HEK293 (cell line): ENCODE measurements at regions not wholly inside any gene's neighbourhood (a gene's known extent, or its start where the extent isn't known, plus 50 kb on each side); places are given as distances from the start of the nearest gene placed in this dataset.

ENCODE experiments used
- CTCF ChIA-PET: fragments of 350-600 bp; formaldehyde crosslinking; extraction: SDS; loops from one replicate; lab custom pipeline; 2021; ENCODE audit warnings: antibody characterized with exemption; lab: Yijun Ruan, JAX
- POLR2A ChIA-PET: fragments of 300-600 bp; formaldehyde crosslinking; extraction: SDS; loops from one replicate; lab custom pipeline; 2020; ENCODE audit warnings: antibody characterized with exemption, inconsistent platforms; lab: Yijun Ruan, JAX
- H3K27ac ChIP-seq: fragments of 200-500 bp; sonication (Bioruptor generic); 2 replicates; pipeline ENCODE4 v1.5.1; 2014; ENCODE audit warnings: low read depth, low read length, control low read depth, inconsistent platforms; ENCODE audit errors: extremely low read depth
- H3K36me3 ChIP-seq, 2 experiments: fragments of 200-500 bp in 1 of 2; sonication (Bioruptor generic) in 1 of 2; 1 replicate in 1 of 2; 2 replicates in 1 of 2; pipeline ENCODE4 v1.5.1; 2014 to 2017; ENCODE audit warnings: inconsistent platforms in 2 of 2, low read length in 2 of 2; ENCODE audit not compliant: control insufficient read depth in 2 of 2, insufficient read depth in 1 of 2
- H3K4me1 ChIP-seq: fragments of 200-500 bp; sonication (Bioruptor generic); 2 replicates; pipeline ENCODE4 v1.5.1; 2014; ENCODE audit warnings: mild to moderate bottlenecking, low read length, inconsistent platforms; ENCODE audit not compliant: control insufficient read depth, insufficient read depth
- H3K4me3 ChIP-seq: 2 replicates; pipeline ENCODE4 v1.5.1; 2011; ENCODE audit warnings: low read depth, mild to moderate bottlenecking, control low read depth, low read length, moderate library complexity
- H3K9me3 ChIP-seq: fragments of 200-500 bp; sonication (Bioruptor generic); 2 replicates; pipeline ENCODE4 v1.5.1; 2014; ENCODE audit warnings: low read depth, low read length, inconsistent platforms; ENCODE audit not compliant: control insufficient read depth, insufficient read depth
- AEBP2 ChIP-seq: fragments of 450-650 bp; formaldehyde crosslinking; IDR thresholded peaks from 2 replicates; pipeline ENCODE4 v1.5.1; 2016; ENCODE audit warnings: missing biosample characterization, missing genetic modification characterization, borderline replicate concordance
- GFI1B ChIP-seq: fragments of 450-650 bp; formaldehyde crosslinking; IDR thresholded peaks from 2 replicates; pipeline ENCODE4 v1.5.1; 2016; ENCODE audit warnings: missing biosample characterization, missing genetic modification characterization
- GLI4 ChIP-seq: fragments of 450-650 bp; formaldehyde crosslinking; IDR thresholded peaks from 2 replicates; pipeline ENCODE4 v1.5.1; 2016; ENCODE audit warnings: missing biosample characterization, missing genetic modification characterization
- MYNN ChIP-seq: fragments of 450-650 bp; formaldehyde crosslinking; IDR thresholded peaks from 2 replicates; pipeline ENCODE4 v1.5.1; 2016; ENCODE audit warnings: missing biosample characterization, missing genetic modification characterization, borderline replicate concordance
- OVOL3 ChIP-seq: fragments of 450-650 bp; formaldehyde crosslinking; IDR thresholded peaks from 2 replicates; pipeline ENCODE4 v1.5.1; 2016; ENCODE audit warnings: missing biosample characterization, missing genetic modification characterization
- SP7 ChIP-seq: fragments of 450-650 bp; formaldehyde crosslinking; IDR thresholded peaks from 2 replicates; pipeline ENCODE4 v1.5.1; 2016; ENCODE audit warnings: missing biosample characterization, missing genetic modification characterization
- ZBTB48 ChIP-seq: fragments of 450-650 bp; formaldehyde crosslinking; IDR thresholded peaks from 2 replicates; pipeline ENCODE4 v1.5.1; 2016; ENCODE audit warnings: missing biosample characterization, missing genetic modification characterization
- ZNF114 ChIP-seq: fragments of 450-650 bp; formaldehyde crosslinking; IDR thresholded peaks from 2 replicates; pipeline ENCODE4 v1.5.0; 2017; ENCODE audit warnings: missing biosample characterization, missing genetic modification characterization
- ZNF132 ChIP-seq: fragments of 450-650 bp; formaldehyde crosslinking; IDR thresholded peaks from 2 replicates; pipeline ENCODE4 v1.5.1; 2017; ENCODE audit warnings: missing biosample characterization, missing genetic modification characterization, borderline replicate concordance
- ZNF214 ChIP-seq: fragments of 450-650 bp; formaldehyde crosslinking; IDR thresholded peaks from 2 replicates; pipeline ENCODE4 v1.5.1; 2017; ENCODE audit warnings: missing biosample characterization, mild to moderate bottlenecking, missing genetic modification characterization, borderline replicate concordance
- ZNF24 ChIP-seq: fragments of 450-650 bp; formaldehyde crosslinking; IDR thresholded peaks from 2 replicates; pipeline ENCODE4 v1.5.1; 2016; ENCODE audit warnings: missing biosample characterization, missing genetic modification characterization
- ZNF266 ChIP-seq: fragments of 450-650 bp; formaldehyde crosslinking; IDR thresholded peaks from 2 replicates; pipeline ENCODE4 v1.5.1; 2016; ENCODE audit warnings: missing biosample characterization, missing genetic modification characterization, low read depth
- ZNF341 ChIP-seq: fragments of 450-650 bp; formaldehyde crosslinking; IDR thresholded peaks from 2 replicates; pipeline ENCODE4; 2016; ENCODE audit warnings: low read depth, missing biosample characterization, missing genetic modification characterization
- ZNF350 ChIP-seq: fragments of 450-650 bp; formaldehyde crosslinking; IDR thresholded peaks from 2 replicates; pipeline ENCODE4 v1.5.0; 2017; ENCODE audit warnings: missing biosample characterization, mild to moderate bottlenecking, missing genetic modification characterization
- ZNF362 ChIP-seq: fragments of 450-650 bp; formaldehyde crosslinking; IDR thresholded peaks from 2 replicates; pipeline ENCODE4 v1.5.1; 2016; ENCODE audit warnings: missing biosample characterization, missing genetic modification characterization
- ZNF423 ChIP-seq: fragments of 450-650 bp; formaldehyde crosslinking; IDR thresholded peaks from 2 replicates; pipeline ENCODE4 v1.5.1; 2016; ENCODE audit warnings: missing biosample characterization, missing genetic modification characterization
- ZNF48 ChIP-seq: fragments of 450-650 bp; formaldehyde crosslinking; IDR thresholded peaks from 2 replicates; pipeline ENCODE4 v1.5.1; 2016; ENCODE audit warnings: missing biosample characterization, missing genetic modification characterization
- ZNF658 ChIP-seq: fragments of 450-650 bp; formaldehyde crosslinking; IDR thresholded peaks from 2 replicates; pipeline ENCODE4; 2016; ENCODE audit warnings: missing biosample characterization, missing genetic modification characterization
- ZNF664 ChIP-seq: fragments of 450-650 bp; formaldehyde crosslinking; IDR thresholded peaks from 2 replicates; pipeline ENCODE4 v1.5.1; 2016; ENCODE audit warnings: missing biosample characterization, missing genetic modification characterization
- ZNF677 ChIP-seq: fragments of 450-650 bp; IDR thresholded peaks from 2 replicates; pipeline ENCODE4 v1.5.0; 2018; ENCODE audit warnings: missing biosample characterization, mild to moderate bottlenecking, missing genetic modification characterization, moderate library complexity
- ZNF692 ChIP-seq: fragments of 450-650 bp; formaldehyde crosslinking; IDR thresholded peaks from 2 replicates; pipeline ENCODE4 v1.5.1; 2016; ENCODE audit warnings: missing biosample characterization, missing genetic modification characterization
- ZNF791 ChIP-seq: fragments of 450-650 bp; formaldehyde crosslinking; IDR thresholded peaks from 2 replicates; pipeline ENCODE4 v1.5.1; 2016; ENCODE audit warnings: missing biosample characterization, missing genetic modification characterization
- TF ChIP-seq, protein P1 (sequence below): fragments of 450-650 bp; formaldehyde crosslinking; IDR thresholded peaks from 2 replicates; pipeline ENCODE4 v1.5.1; 2016; ENCODE audit warnings: missing biosample characterization, missing genetic modification characterization, borderline replicate concordance

DNA sequence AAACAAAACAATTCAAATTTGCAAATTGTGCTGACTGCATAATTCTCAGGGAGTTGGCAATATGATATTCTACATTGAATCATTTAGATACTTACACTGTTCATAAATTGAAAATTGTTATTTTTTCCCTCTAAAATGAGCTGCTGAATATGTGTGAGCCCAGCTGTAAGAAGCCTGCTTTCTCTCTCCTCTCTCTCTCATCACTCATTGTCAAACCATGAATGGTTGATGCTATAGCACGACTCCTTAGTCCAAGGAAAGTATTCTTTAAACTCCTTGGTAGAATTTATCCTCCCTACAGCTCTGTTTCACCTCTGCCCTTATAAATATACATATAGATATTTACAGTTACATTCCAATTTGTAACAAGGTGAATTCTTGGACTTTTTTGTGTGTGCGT lies 116.4 kb upstream of the POU3F2 start:
- POLR2A ChIA-PET, result no interaction called here
- no peak overlapping the region for H3K4me3 ChIP-seq
- H3K4me1 ChIP-seq, result no peaks in the 10 kb centered on the region
- TF ChIP-seq ZNF362 (tag by site-specific recombination) (no peak), ZNF114 (tag by site-specific recombination) (no peak), ZNF214 (tag by site-specific recombination) (no peak), ZNF791 (no peak), ZNF48 (tag by site-specific recombination) (no peak), ZNF24 (tag by site-specific recombination) (no peak), GLI4 (tag by site-specific recombination) (no peak), ZNF692 (no peak)
- CTCF ChIA-PET, result interaction anchor here (0.6 to 0.8 kb wide), 2 partner anchors 287 to 374 kb away, joined by 3 read pairs; no protein-coding TSS in a partner anchor
- no peaks in the 10 kb centered on the region for H3K9me3 ChIP-seq
- no peak overlapping the region for H3K27ac ChIP-seq
- no peaks in the 10 kb centered on the region for H3K36me3 ChIP-seq

DNA sequence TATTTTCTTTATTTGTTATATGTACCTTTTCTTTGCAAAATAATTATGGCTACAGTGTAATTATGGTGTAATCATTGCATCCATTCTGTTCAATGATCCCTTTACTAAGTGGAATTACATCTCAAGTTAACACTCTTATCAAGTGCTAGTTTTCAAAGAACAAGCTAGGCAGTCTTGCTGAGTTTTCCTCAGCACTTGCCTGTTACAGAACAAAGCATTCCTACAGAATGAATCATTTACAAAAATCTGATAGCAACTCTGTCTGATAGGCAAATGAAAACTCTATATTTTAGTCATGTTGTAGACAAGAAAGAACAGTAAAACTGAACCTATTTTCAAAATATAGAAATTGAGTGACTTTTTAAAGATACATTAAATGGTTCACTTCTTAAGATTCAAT lies 109.8 kb upstream of the POU3F2 start:
- H3K27ac ChIP-seq, result no peak overlapping the region
- no peak overlapping the region for H3K4me3 ChIP-seq
- H3K36me3 ChIP-seq, result no peaks in the 10 kb centered on the region
- H3K9me3 ChIP-seq, result no peaks in the 10 kb centered on the region
- ChIA-PET POLR2A (no interaction called here), CTCF (interaction anchor here (0.6 kb wide), 1 partner anchor 46 kb away, joined by 3 read pairs; no protein-coding TSS in a partner anchor)
- TF ChIP-seq ZNF677 (tag by site-specific recombination), result no peak
- no peak for TF ChIP-seq GFI1B
- TF ChIP-seq AEBP2 (tag by site-specific recombination), result no peak
- TF ChIP-seq OVOL3 (tag by site-specific recombination), result no peak
- TF ChIP-seq ZNF266 (tag by site-specific recombination), result no peak
- no peak for TF ChIP-seq MYNN (tag by site-specific recombination)
- no peak for TF ChIP-seq ZNF423
- TF ChIP-seq ZNF350 (tag by site-specific recombination), result no peak
- TF ChIP-seq ZNF664, result no peak
- TF ChIP-seq SP7 (tag by site-specific recombination), result no peak
- TF ChIP-seq ZNF341, result no peak
- no peak for TF ChIP-seq ZNF658
- TF ChIP-seq ZNF132 (tag by site-specific recombination), result no peak
- no peak for TF ChIP-seq ZNF791
- no peaks in the 10 kb centered on the region for H3K4me1 ChIP-seq

DNA sequence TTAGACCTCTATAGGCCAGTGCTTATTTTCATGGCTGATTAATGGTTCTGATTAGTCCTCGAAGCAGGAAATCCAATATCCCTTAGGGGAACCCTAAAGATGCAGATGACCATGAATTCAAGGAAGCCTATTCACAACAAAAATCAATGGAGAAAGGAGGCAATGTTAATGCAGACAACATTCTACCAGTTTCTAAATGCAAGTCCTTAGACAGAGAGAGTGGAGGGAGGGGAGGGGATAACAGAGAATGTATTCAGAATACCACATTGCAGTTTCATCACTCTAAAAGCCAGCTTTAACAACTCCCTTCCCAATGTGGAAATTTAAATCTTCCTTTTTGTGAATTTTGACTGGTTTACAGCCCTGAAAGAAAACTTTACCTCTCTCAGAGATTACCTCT lies 87.1 kb upstream of the POU3F2 start:
- Histone ChIP-seq H3K4me3 (no peak overlapping the region), H3K4me1 (no peaks in the 10 kb centered on the region), H3K27ac (no peak overlapping the region), H3K36me3 (no peaks in the 10 kb centered on the region), H3K9me3 (no peaks in the 10 kb centered on the region)
- ChIA-PET POLR2A (no interaction called here), CTCF (interaction anchor here (1.0 kb wide), 2 partner anchors 11 to 22 kb away, joined by 3 to 4 read pairs; no protein-coding TSS in a partner anchor)
- TF ChIP-seq ZNF266 (tag by site-specific recombination) (no peak), ZBTB48 (tag by site-specific recombination) (no peak)
- TF ChIP-seq, protein P1, sequence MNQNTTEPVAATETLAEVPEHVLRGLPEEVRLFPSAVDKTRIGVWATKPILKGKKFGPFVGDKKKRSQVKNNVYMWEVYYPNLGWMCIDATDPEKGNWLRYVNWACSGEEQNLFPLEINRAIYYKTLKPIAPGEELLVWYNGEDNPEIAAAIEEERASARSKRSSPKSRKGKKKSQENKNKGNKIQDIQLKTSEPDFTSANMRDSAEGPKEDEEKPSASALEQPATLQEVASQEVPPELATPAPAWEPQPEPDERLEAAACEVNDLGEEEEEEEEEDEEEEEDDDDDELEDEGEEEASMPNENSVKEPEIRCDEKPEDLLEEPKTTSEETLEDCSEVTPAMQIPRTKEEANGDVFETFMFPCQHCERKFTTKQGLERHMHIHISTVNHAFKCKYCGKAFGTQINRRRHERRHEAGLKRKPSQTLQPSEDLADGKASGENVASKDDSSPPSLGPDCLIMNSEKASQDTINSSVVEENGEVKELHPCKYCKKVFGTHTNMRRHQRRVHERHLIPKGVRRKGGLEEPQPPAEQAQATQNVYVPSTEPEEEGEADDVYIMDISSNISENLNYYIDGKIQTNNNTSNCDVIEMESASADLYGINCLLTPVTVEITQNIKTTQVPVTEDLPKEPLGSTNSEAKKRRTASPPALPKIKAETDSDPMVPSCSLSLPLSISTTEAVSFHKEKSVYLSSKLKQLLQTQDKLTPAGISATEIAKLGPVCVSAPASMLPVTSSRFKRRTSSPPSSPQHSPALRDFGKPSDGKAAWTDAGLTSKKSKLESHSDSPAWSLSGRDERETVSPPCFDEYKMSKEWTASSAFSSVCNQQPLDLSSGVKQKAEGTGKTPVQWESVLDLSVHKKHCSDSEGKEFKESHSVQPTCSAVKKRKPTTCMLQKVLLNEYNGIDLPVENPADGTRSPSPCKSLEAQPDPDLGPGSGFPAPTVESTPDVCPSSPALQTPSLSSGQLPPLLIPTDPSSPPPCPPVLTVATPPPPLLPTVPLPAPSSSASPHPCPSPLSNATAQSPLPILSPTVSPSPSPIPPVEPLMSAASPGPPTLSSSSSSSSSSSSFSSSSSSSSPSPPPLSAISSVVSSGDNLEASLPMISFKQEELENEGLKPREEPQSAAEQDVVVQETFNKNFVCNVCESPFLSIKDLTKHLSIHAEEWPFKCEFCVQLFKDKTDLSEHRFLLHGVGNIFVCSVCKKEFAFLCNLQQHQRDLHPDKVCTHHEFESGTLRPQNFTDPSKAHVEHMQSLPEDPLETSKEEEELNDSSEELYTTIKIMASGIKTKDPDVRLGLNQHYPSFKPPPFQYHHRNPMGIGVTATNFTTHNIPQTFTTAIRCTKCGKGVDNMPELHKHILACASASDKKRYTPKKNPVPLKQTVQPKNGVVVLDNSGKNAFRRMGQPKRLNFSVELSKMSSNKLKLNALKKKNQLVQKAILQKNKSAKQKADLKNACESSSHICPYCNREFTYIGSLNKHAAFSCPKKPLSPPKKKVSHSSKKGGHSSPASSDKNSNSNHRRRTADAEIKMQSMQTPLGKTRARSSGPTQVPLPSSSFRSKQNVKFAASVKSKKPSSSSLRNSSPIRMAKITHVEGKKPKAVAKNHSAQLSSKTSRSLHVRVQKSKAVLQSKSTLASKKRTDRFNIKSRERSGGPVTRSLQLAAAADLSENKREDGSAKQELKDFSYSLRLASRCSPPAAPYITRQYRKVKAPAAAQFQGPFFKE (tag by site-specific recombination), result no peak
